ENCODE measurements at regions not wholly inside any gene's neighbourhood (a gene's known extent, or its start where the extent isn't known, plus 50 kb on each side); places are given as distances from the start of the nearest gene placed in this dataset.
A peak's percentile ranks its signal among the peaks of the same experiment; 100 is the strongest.

GRCh38 chr19:28634837-28635236 lies 578.1 kb downstream of the UQCRFS1 start:
- Histone ChIP-seq H3K4me3 (ENCODE audit: low read length, poor library complexity, severe bottlenecking) (no peak overlapping the region), H3K36me3 (ENCODE audit: insufficient read depth, low read length) (no peaks in the 10 kb centered on the region), H3F3A (ENCODE audit: low read depth) (no peaks in the 10 kb centered on the region), H4K20me1 (ENCODE audit: insufficient read depth, low read length, poor library complexity, severe bottlenecking) (no peaks in the 10 kb centered on the region), H2AFZ (ENCODE audit: low read length) (no peak overlapping the region), H3K27me3 (ENCODE audit: insufficient read depth, low read length, poor library complexity, severe bottlenecking) (no peaks in the 10 kb centered on the region), H3K79me2 (ENCODE audit: insufficient read depth, low read length) (no peaks in the 10 kb centered on the region), H3K9ac (ENCODE audit: low read depth, low read length, poor library complexity, severe bottlenecking) (no peak overlapping the region), H3K4me1 (ENCODE audit: insufficient read depth, low read length, poor library complexity, severe bottlenecking) (no peaks in the 10 kb centered on the region), H3K9me2 (replicated peaks; ENCODE audit: low read depth, low read length) (no peaks in the 10 kb centered on the region), H3K9me3 (ENCODE audit: insufficient read depth, low read depth, low read length) (no peaks in the 10 kb centered on the region), H3K4me2 (ENCODE audit: low read depth, low read length, poor library complexity, severe bottlenecking) (no peak overlapping the region)
- TF ChIP-seq CTCF (conservative IDR thresholded peaks at IDR 0.05; ENCODE audit: low read length) (no peak), EZH2phosphoT487 (IDR thresholded peaks at IDR 0.05; ENCODE audit: borderline replicate concordance) (no peak)

- no peaks in the 10 kb centered on the region for H3K4me1 ChIP-seq (ENCODE audit: insufficient read depth, low read length, poor library complexity, severe bottlenecking)
Observed at GRCh38 chr19:28634019-28634328, 579.0 kb downstream of the UQCRFS1 start.

GRCh38 chr19:28633319-28634018 lies 579.5 kb downstream of the UQCRFS1 start:
- Histone ChIP-seq H2AFZ (ENCODE audit: low read length) (no peak overlapping the region), H3K9ac (ENCODE audit: low read depth, low read length, poor library complexity, severe bottlenecking) (no peak overlapping the region), H3K4me2 (ENCODE audit: low read depth, low read length, poor library complexity, severe bottlenecking) (no peak overlapping the region), H3K27me3 (ENCODE audit: insufficient read depth, low read length, poor library complexity, severe bottlenecking) (no peaks in the 10 kb centered on the region), H3K4me3 (ENCODE audit: low read length, poor library complexity, severe bottlenecking) (no peak overlapping the region), H3K9me2 (replicated peaks; ENCODE audit: low read depth, low read length) (no peaks in the 10 kb centered on the region), H3F3A (ENCODE audit: low read depth) (no peaks in the 10 kb centered on the region), H3K36me3 (ENCODE audit: insufficient read depth, low read length) (no peaks in the 10 kb centered on the region), H3K4me1 (ENCODE audit: insufficient read depth, low read length, poor library complexity, severe bottlenecking) (no peaks in the 10 kb centered on the region), H3K9me3 (ENCODE audit: insufficient read depth, low read depth, low read length) (no peaks in the 10 kb centered on the region), H3K79me2 (ENCODE audit: insufficient read depth, low read length) (no peaks in the 10 kb centered on the region), H4K20me1 (ENCODE audit: insufficient read depth, low read length, poor library complexity, severe bottlenecking) (no peaks in the 10 kb centered on the region)
- no peak for TF ChIP-seq EZH2phosphoT487 (IDR thresholded peaks at IDR 0.05; ENCODE audit: borderline replicate concordance)
- TF ChIP-seq CTCF (conservative IDR thresholded peaks at IDR 0.05; ENCODE audit: low read length), result peak; percentile 94

More at GRCh38 chr19:28634019-28634328, 579.0 kb downstream of the UQCRFS1 start:
- Histone ChIP-seq H3K9me3 (ENCODE audit: insufficient read depth, low read depth, low read length) (no peaks in the 10 kb centered on the region), H3F3A (ENCODE audit: low read depth) (no peaks in the 10 kb centered on the region), H3K4me3 (ENCODE audit: low read length, poor library complexity, severe bottlenecking) (no peak overlapping the region), H4K20me1 (ENCODE audit: insufficient read depth, low read length, poor library complexity, severe bottlenecking) (no peaks in the 10 kb centered on the region), H2AFZ (ENCODE audit: low read length) (no peak overlapping the region), H3K36me3 (ENCODE audit: insufficient read depth, low read length) (no peaks in the 10 kb centered on the region), H3K27me3 (ENCODE audit: insufficient read depth, low read length, poor library complexity, severe bottlenecking) (no peaks in the 10 kb centered on the region), H3K79me2 (ENCODE audit: insufficient read depth, low read length) (no peaks in the 10 kb centered on the region), H3K4me2 (ENCODE audit: low read depth, low read length, poor library complexity, severe bottlenecking) (no peak overlapping the region), H3K9me2 (replicated peaks; ENCODE audit: low read depth, low read length) (no peaks in the 10 kb centered on the region), H3K9ac (ENCODE audit: low read depth, low read length, poor library complexity, severe bottlenecking) (no peak overlapping the region)
- no peak for TF ChIP-seq CTCF (conservative IDR thresholded peaks at IDR 0.05; ENCODE audit: low read length)
- TF ChIP-seq EZH2phosphoT487 (IDR thresholded peaks at IDR 0.05; ENCODE audit: borderline replicate concordance), result no peak

All from Loucy (cell line).